HG03095 (cell line): ENCODE measurements at regions not wholly inside any gene's neighbourhood (a gene's known extent, or its start where the extent isn't known, plus 50 kb on each side); places are given as distances from the start of the nearest gene placed in this dataset.
"Not testable (repeated sequence)": the region's sequence is repeated elsewhere in the genome, so short reads cannot be mapped to it uniquely, and the experiment has no call there.

Experiments used
- ATAC-seq: cut with Tn5 transposase; IDR thresholded peaks from one replicate; pipeline ENCODE4 v1.9.1; 2021; ENCODE audit warnings: moderate library complexity; ENCODE audit not compliant: unreplicated experiment

DNA sequence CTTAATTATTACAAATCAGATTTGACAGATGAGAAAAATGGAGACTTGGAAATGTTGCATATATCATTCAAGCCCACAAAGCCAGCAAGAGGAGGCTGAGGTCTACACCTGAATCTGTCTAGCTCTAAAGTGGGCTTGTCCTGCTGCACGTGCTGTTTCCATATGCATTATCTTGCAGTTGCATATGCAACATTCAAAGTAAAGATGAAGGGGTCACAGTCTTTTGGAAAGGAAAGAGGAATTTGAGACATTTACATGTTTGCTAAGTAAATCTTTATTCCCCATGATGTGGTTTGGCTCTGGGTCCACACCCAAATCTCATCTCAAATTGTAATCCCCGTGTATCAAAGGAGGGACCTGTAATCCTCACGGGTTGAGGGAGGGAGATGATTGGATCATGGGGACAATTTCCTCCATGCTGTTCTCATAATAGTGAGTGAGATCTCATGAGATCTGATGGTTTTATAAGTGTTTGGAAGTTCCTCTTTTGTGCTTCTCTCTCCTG lies 98.3 kb downstream of the BACH1 start:
- no peak for ATAC-seq

DNA sequence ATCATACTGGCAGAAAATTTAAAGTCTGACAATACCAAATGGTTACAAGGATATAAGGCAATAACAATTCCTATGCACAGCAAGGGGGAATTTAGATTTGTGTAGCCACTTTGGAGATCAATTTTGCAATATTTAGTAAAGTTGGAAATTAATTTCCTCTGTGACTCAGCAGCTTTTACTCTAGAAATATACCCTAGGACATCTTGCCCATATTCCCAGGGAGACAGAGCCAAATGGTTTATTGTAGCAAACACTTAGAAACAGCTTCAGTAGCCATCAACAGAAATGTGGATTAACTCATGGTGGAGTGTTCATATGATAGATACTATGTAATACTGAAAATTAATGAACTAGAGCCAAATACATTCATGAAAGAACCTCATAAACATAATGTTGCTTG lies 104.6 kb downstream of the BACH1 start:
- ATAC-seq: no peak

DNA sequence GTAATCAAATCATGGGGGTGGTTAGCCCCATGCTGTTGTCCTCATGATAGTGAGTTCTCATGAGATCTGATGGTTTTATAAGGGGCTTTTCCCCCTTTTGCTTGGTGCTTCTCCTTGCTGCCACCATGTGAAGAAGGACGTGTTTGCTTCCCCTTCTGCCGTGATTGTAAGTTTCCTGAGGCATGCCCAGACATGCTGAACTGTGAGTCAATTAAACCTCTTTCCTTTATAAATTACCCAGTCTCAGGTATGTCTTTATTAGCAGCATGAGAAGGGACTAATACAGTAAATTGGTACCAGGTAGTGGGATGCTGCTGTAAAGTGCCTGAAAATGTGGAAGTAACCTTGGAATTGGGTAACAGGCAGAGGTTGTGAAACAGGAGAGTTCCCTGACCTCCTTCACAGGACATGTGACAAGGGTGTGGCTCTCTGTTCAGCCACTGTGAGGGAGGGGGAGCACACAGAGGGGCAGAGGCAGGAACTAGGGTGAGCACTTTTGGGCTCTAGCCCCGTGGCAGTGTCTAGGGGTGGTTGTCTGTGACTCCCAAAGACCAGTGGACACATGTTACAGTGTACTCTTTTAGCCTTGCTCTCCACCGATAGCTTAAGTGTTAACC lies 105.3 kb downstream of the BACH1 start:
- ATAC-seq: no peak

DNA sequence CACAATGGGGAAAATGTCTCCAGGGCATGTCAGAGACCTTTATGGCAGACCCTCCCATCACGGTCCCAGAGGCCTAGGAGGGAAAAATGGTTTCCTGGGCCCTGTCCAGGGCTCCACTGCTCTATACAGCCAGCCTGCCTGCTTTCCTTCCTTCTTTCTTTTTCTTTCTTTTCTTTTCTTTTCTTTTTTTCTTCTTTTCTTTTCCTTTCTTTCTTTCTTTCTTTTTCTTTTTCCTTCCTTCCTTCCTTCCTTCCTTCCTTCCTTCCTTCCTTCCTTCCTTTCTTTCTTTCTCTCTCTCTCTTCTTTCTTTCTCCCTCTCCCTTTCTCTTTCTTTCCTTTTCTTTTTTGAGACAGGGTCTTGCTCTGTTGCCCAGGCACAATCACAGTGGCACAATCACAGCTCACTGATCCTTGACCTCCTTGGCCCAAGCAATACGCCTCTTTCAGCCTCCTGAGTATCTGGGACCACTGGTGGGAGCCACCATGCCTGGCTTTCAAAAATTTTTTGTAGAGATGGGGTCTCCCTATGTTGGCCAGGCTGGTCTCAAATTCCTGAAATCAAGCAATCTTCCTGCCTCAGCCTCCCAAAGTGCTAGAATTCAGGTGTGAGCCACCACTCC lies 106.9 kb downstream of the BACH1 start:
- ATAC-seq: no peak

DNA sequence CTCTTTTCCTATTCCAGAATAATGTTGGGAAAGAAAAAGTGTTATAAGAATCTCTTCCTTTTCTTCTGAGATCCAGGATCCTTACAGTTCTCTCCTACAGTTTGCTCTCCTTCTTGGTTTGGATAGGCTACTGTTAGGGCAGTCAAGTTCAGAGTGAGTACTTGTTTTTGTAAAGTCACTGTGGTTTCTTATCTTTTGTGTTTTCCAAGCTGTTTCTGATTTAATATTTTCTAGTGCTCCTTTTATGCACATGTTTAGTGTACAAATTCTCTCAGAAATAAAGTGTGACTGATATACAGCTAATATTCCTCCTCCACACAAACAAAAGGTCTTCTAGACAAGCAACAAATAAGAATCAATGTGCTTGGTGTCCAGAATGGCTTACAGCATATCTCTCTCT lies 107.7 kb downstream of the BACH1 start:
- no peak for ATAC-seq

DNA sequence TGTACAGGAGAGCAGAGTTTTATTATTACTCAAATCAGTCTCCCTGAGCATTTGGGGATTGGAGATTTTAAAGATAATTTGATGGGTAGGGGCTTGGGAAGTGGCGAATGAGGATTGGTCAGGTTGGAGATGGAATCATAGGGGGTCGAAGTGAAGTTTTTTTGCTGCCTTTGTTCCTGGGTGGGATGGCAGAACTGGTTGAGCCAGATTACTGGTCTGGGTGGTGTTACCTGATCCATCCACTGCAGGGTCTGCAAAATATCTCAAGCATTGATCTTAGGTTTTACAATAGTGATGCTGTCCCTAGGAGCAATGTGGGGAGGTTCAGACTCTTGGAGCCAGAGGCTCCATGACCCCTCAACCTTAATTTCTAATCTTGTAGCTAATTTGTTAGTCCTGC lies 108.8 kb downstream of the BACH1 start:
- ATAC-seq: no peak

DNA sequence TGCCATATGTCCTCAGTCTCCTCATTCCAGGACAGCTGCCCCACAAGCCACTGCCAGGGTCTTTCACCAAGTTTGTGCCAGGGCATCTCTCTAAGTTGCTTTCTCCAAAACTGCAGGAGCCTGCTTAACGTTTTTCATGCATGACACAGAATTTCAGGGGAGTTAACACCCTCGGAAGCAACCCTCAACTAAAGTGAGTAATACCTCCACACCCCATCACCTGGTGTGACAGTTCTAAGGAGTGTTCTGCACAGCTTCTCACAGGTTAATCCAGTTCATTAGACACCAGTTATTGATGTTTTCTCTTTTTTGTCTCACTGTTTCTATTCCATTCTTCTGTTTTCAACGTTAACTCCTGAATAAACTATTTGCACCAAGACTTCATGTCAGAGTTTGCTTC lies 115.0 kb downstream of the BACH1 start:
- no peak for ATAC-seq

DNA sequence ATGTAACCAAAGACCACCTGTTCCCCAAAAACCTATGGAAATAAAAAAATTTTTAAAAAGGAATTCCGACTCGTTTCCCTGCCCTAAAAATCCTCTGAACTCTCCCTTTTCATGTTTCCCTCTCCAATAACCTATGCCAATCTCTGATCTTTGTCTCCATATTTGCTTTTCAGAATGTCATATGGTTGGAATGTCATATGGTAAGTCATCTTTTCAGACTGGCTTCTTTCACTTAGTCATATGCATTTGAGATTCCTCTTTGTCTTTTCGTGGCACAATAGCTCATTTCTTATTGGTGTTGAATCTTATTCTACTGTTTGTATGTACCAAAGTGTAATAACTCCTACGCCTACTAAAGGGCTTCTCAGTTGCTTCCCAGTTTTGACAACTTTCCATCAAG lies 117.5 kb downstream of the BACH1 start:
- no peak for ATAC-seq

DNA sequence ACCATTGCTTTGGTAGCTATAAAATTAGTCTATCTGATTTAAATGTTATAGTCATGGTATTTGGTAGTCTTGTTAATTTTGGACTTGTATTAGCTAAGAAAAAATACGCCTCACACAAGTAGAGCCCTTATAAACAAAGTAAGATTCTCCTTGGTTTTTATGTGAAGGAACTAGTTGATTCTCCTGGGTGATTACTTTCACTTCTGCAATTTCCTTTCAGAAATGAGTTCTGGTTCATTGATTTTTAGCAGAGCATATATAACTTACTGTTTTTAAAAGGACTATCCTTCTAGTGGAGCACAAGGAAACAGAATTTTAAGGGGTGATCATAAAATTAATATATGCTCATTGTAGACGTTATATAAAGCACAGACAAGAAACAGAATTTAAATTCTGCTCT lies 120.1 kb downstream of the BACH1 start:
- ATAC-seq: peak; percentile 89

DNA sequence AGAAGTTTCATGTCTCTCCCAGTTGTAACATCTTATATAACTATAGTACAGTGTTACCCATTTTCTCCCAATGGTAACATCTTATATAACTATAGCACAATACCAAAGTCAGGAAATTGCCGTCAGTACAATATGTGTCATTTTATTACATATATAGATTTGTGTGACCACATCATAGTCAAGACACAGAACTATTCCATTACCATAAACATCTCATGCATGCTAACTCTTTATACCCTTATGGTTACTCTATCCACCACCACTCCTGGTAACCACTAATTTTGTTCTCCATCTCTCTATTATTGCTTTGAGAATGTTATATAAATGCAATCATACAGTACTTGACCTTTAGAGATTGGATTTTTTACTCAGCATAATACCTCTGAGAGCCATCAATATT lies 120.7 kb downstream of the BACH1 start:
- ATAC-seq: no peak

DNA sequence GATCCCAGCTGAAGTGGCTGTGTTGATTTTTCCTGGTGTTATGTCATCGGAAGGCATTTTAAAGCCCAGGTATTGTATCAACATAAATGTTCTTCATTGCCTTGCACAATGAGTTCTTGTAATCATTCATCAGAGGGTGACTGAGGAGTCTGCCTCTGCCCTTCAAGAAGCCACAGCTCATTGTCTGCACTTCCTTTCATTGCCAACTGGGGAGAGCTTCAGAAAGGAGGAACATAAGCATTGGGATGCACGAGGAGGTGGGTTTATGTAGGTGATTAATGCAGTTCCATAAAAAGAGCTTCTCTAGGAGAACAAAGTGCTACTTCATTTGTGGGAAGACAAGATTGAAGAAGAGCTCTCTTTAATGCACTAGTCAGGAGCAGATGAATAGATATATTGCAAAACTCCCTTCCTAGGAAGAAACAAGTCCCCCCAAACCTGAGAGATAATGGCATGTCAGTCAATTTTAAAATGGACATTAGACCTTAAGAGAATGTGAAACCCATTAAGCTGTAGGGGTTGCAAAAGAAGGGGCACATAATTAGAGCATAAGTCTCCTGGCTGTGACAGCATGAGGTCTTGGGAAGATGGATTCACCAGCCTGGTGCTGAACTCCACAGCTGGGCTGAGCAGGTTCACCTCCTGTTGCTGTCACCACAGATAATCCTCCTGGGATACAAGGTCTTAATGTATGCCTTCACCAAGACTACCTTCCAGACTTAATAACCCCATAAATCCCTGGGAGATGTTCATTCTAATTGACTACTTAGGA lies 124.6 kb downstream of the BACH1 start:
- ATAC-seq: no peak

DNA sequence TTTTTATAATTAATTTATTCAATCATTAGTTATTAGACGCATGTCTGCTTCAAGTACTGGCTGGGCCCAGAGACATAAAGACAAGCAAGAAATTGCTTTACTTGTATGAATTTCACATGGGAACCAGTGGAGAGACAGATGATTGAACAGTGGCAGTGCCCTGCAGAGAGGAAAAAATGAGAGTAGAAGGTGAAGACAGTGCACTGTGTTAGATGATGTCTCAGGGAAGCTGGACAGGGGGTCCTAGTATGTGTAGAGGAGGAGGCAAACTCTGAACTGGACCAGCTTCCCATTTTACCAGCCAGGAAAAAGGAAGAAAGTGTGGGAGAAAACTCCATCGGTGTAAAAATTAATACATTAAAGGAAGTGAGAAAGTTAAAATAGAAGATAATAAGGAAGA lies 126.0 kb downstream of the BACH1 start:
- no peak for ATAC-seq

DNA sequence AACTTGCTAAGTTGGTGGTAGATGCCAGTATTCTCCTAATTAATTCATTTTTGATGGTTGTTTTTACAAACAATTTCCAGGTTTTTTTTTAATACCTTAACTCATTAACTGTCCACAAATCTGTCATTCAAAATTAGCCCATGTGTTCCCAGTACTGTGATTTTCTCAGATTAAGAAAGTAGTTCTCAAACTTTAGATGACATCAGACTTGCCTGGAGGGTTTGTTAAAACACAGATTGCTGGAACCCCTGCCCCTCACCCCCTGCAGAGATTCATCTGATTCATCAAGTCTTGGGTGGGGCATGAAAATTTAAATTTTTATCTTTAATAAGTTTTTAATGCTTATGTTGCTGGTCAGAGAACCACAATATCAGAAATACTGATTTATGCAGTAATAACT lies 130.5 kb downstream of the BACH1 start:
- no peak for ATAC-seq

DNA sequence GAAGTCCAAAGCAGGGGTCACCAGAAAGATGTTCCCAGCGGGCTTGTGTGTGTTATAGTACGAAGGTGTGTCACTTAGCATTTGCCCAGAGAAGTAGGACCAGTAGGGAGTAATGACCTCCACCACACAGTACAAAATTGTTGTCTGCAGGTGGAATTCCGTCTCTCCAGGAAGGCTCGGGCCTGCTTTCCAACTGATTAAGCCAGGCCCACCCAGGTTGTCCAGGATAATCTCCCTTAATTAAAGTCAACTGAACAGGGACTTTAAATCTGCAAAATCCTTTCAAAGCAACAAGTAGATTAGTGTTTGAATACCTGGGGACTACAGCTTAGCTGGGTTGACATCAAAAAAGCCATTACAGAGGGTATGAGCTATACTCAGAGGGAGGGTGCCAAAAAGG lies 131.3 kb downstream of the BACH1 start:
- ATAC-seq: no peak

DNA sequence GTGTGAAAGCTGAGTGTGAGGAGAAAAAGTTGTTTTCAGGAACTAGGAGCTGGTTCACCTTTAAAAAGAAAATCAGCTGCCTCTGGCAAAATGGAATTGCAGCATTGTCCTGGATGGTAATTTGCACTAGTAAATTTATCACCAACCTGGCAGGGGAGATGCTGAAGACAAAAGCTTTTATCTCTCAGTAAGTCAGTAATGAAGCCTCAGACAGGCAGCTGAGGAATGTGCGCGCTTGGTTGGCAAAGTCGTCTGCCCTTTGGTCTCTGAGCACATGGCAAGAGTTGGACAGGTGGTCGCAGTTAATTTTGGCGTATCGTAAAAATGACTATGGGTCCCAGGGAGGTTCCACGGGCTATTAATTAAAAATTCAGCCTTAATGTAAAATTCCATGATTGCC lies 131.9 kb downstream of the BACH1 start:
- no peak for ATAC-seq

DNA sequence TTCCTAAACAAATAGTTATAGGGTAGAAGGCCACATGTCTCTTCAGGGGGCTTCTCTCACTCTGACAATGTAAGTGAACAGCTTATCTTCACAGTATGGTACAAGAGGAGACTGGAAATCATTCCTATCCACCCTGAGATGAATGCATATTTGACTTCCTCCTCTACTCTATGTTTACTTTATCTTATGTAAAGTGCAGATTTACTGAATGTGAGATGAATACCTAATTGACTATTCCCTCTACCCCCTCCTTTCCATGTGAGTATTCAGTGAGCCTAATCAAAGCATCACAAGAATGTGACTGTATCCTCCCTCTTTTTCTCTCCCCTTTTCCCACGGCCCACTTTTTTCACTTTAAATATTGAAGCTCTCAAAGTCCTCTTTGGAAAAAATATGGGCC lies 132.5 kb downstream of the BACH1 start:
- ATAC-seq: no peak

DNA sequence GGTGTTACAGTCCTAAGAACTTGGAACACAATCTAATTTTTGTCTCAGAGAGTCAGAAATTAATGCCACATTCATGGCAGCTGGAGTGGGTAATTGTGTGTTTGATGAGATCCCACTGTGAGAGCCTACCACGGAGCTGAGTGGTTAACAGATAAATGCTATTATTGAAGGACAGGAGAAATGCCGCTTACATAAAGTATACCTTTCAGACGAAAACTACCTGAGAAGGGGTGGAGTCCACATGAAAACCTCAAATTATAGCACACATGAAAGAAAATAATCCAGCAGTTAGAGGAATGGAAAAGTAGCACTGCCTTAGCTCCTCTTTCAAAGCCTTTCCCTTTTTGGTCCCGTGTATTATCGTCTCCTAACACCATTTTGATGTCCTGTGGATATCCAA lies 133.0 kb downstream of the BACH1 start:
- ATAC-seq: no peak

DNA sequence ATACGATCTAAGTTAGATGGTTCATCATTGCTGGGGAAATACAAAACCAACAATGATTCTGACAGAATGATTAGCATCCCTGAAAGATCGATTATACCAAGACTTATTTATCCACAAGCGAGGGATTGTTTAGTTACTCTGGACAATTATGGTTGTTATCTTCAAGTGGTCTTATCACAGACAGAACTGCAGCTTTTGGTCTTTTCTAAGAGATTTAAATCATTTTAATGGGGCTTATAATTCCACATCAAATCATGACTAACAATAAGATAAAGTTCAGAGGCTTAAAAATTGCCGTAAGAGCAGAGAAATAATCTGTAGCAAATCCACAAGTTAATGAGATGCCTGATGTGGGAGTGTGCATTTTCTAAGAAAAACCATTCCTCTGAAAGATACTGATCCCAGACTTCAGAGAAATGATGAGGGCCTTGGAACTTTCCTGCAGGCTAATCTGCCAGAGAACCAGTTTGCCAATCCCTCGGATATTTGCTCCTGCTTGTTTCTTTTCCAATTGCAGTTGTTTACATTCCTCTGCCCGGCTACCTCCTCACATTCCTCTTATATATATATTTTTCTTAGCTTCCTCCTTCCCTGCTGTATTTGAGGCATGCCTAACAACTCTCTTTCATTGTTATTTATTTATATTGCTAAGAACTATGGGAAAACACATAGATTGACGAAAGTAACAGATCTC lies 134.8 kb downstream of the BACH1 start:
- ATAC-seq: no peak

DNA sequence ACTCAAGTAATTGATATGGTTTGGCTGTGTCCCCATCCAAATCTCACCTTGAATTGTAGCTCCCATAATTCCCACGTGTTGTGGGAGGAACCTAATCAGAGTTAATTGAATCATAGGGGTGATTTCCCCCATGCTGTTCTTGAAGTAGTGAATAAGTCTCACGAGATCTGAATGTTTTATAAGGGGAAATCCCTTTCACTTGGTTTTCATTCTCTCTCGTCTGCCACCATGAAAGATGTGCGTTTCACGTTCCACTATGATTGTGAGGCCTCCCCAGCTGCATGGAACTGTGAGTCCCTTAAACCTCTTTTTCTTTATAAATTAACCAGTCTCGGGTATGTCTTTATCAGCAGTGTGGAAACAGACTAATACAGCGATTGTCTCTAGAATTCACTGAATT lies 135.4 kb downstream of the BACH1 start:
- no peak for ATAC-seq

DNA sequence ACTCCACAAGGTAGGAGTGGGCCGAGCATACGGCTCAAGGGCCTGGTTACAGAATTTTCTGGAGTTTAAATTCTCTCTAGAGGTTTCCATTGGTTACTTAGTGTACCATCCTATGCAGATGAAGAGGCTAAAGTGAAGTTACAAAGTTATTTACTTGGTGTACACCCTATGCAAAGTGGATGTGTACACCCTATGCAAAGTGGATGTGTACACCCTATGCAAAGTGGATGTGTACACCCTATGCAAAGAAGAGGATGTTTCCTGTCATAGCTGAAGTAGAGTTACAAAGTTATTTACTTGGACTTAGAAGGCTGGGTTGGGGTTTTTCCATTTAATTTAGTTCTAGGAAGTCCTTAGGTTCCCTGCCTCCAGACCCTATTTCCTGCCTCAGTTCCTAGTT lies 136.3 kb downstream of the BACH1 start:
- not testable (repeated sequence) for ATAC-seq

DNA sequence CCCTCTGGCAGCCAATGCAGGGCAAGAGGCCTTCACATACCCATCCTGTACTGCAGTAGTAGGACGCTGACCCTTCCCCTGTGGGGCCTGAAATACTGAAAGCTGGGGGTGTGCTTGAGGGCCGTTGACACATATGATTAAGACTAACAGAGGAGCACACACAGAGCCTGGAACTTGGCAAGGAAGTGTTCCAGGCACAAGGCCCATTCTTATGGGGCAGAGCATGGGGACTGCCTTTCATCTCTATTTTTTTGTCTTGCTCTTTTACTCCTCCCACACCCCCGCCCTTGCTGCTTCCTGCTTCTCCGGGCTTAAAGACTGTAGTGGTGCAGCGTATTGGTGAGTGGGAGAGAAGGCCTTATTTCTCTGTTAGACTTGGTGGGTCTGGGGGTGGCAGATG lies 137.4 kb downstream of the BACH1 start:
- ATAC-seq: no peak

DNA sequence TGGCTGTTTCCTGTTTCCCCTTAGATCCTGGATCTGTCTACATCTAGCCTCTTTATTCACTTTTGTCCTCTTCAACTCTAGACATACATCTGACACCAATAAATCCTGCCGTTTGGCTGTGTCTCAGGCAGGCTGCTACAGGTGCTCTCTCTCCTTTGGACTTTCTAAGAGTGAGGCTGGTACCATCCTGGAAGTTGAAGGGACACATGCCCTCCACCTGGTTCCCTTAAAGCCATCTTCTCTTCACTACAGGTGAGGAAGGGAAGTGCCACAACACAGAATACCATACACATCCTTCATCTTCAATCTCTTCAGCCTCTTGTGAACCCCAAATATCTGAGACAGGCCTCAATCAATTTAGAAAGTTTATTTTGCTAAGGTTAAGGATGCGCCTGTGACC lies 137.9 kb downstream of the BACH1 start:
- ATAC-seq: no peak
